GM23338 (cell line): ENCODE measurements at regions not wholly inside any gene's neighbourhood (a gene's known extent, or its start where the extent isn't known, plus 50 kb on each side); places are given as distances from the start of the nearest gene placed in this dataset.
A peak's percentile ranks its signal among the peaks of the same experiment; 100 is the strongest.

ENCODE experiments used
- ATAC-seq: fragments of 200-7000 bp; cut with Tn5 transposase; 3 replicates; pipeline ENCODE4 v1.9.1; 2020
- DNase-seq: peaks from one replicate; pipeline ENCODE4 v3.0.0-alpha.2; 2015; ENCODE audit warnings: low spot score
- H2AFZ ChIP-seq: fragments of 200-600 bp; sonication (generic); 2 replicates; pipeline ENCODE4 v1.8.0; 2016; ENCODE audit warnings: antibody characterized with exemption, mild to moderate bottlenecking, moderate library complexity
- H3F3A ChIP-seq: fragments of 200-600 bp; sonication (generic); replicated peaks from 2 replicates; pipeline ENCODE4 v1.8.0; 2017; ENCODE audit warnings: antibody characterized with exemption, mixed run types, low read depth
- H3K27ac ChIP-seq: fragments of 200-600 bp; sonication (generic); 2 replicates; pipeline ENCODE4 v1.6.1; 2016; ENCODE audit warnings: low read depth
- H3K27me3 ChIP-seq: fragments of 200-600 bp; sonication (generic); 2 replicates; pipeline ENCODE4 v1.8.0; 2016; ENCODE audit warnings: mild to moderate bottlenecking, mixed run types, moderate library complexity; ENCODE audit not compliant: insufficient read depth
- H3K36me3 ChIP-seq: fragments of 200-600 bp; sonication (generic); 2 replicates; pipeline ENCODE4 v1.8.0; 2016; ENCODE audit warnings: mild to moderate bottlenecking; ENCODE audit not compliant: insufficient read depth
- H3K4me1 ChIP-seq: fragments of 200-600 bp; sonication (generic); 2 replicates; pipeline ENCODE4 v1.8.0; 2016; ENCODE audit warnings: mild to moderate bottlenecking, moderate library complexity; ENCODE audit not compliant: insufficient read depth
- H3K4me2 ChIP-seq: fragments of 200-600 bp; sonication (generic); 2 replicates; pipeline ENCODE4 v1.7.1; 2017; ENCODE audit warnings: mixed run types
- H3K4me3 ChIP-seq: fragments of 200-600 bp; sonication (generic); 2 replicates; pipeline ENCODE4 v1.6.1; 2016; ENCODE audit warnings: mixed run types
- H3K79me2 ChIP-seq: fragments of 200-600 bp; sonication (generic); replicated peaks from 2 replicates; pipeline ENCODE4 v1.8.0; 2017; ENCODE audit warnings: mild to moderate bottlenecking; ENCODE audit not compliant: insufficient read depth
- H3K9me2 ChIP-seq: fragments of 200-600 bp; sonication (generic); 2 replicates; pipeline ENCODE4 v1.8.0; 2017; ENCODE audit not compliant: insufficient read depth
- H4K20me1 ChIP-seq: fragments of 200-600 bp; sonication (generic); replicated peaks from 2 replicates; pipeline ENCODE4 v1.8.0; 2017; ENCODE audit warnings: mild to moderate bottlenecking; ENCODE audit not compliant: insufficient read depth
- H3K27ac Mint-ChIP-seq: 2 replicates; pipeline ENCODE4 v1.8.0; 2020; ENCODE audit warnings: inconsistent platforms, mild to moderate bottlenecking, moderate library complexity, mixed read lengths
- H3K27me3 Mint-ChIP-seq: 3 replicates; pipeline ENCODE4 v1.8.0; 2022; ENCODE audit warnings: low read depth, mild to moderate bottlenecking, moderate library complexity, mixed read lengths, inconsistent platforms; ENCODE audit not compliant: insufficient read depth, poor library complexity
- H3K36me3 Mint-ChIP-seq: 3 replicates; pipeline ENCODE4 v1.8.0; 2021; ENCODE audit warnings: low read depth, mild to moderate bottlenecking, inconsistent platforms, moderate library complexity, mixed read lengths
- H3K4me1 Mint-ChIP-seq: 3 replicates; pipeline ENCODE4 v1.8.0; 2020; ENCODE audit warnings: mild to moderate bottlenecking, inconsistent platforms, mixed read lengths
- H3K4me3 Mint-ChIP-seq: 3 replicates; pipeline ENCODE4 v1.8.0; 2021; ENCODE audit warnings: moderate library complexity, mild to moderate bottlenecking, inconsistent platforms, mixed read lengths
- H3K9me3 Mint-ChIP-seq: 3 replicates; pipeline ENCODE4 v1.8.0; 2020; ENCODE audit warnings: moderate library complexity, mild to moderate bottlenecking, inconsistent platforms, mixed read lengths
- CTCF ChIP-seq, 2 experiments: fragments of 200-600 bp in 1 of 2; sonication (generic) in 1 of 2; conservative IDR thresholded peaks; 2 replicates each; pipeline versions ENCODE4 v1.5.1 to v1.6.1; 2016 to 2017; ENCODE audit warnings: antibody characterized with exemption in 2 of 2, low read depth in 2 of 2, mild to moderate bottlenecking in 2 of 2, moderate library complexity in 1 of 2
- ETS1 ChIP-seq: IDR thresholded peaks from 2 replicates; pipeline ENCODE4 v1.6.1; 2016; ENCODE audit warnings: antibody characterized with exemption
- JUNB ChIP-seq: IDR thresholded peaks from one replicate; pipeline ENCODE4 v1.6.1; 2016; ENCODE audit warnings: antibody characterized with exemption; ENCODE audit not compliant: unreplicated experiment
- POLR2AphosphoS5 ChIP-seq: IDR thresholded peaks from 2 replicates; pipeline ENCODE4 v1.6.1; 2016; ENCODE audit warnings: antibody characterized with exemption, low read depth
- REST ChIP-seq: IDR thresholded peaks from one replicate; pipeline ENCODE4 v1.6.1; 2018; ENCODE audit warnings: antibody characterized with exemption; ENCODE audit not compliant: unreplicated experiment
- STAT1 ChIP-seq: IDR thresholded peaks from one replicate; pipeline ENCODE4 v1.6.1; 2016; ENCODE audit warnings: antibody characterized with exemption; ENCODE audit not compliant: unreplicated experiment
- ZNF114 ChIP-seq: fragments of 250-450 bp; sonication (Bioruptor Pico); IDR thresholded peaks from 2 replicates; pipeline ENCODE4 v1.5.0; 2020; ENCODE audit warnings: mild to moderate bottlenecking, moderate library complexity
- ZNF331 ChIP-seq: fragments of 250-450 bp; sonication (Bioruptor Pico); IDR thresholded peaks from 2 replicates; pipeline ENCODE4 v1.5.0; 2020; ENCODE audit warnings: low read depth, mild to moderate bottlenecking, moderate library complexity

- H4K20me1 ChIP-seq: no peaks in the 10 kb centered on the region
- Mint-ChIP-seq H3K9me3 (no peaks in the 10 kb centered on the region), H3K36me3 (peaks cover under 1% of the 10 kb centered on the region; the same call in 1 of the 3 replicates), H3K27ac (no peak overlapping the region), H3K4me1 (peaks cover 3% of the 10 kb centered on the region; the same call in 2 of the 3 replicates), H3K27me3 (no peaks in the 10 kb centered on the region), H3K4me3 (no peak overlapping the region)
- H3K4me3 ChIP-seq: no peak overlapping the region
- H3K27me3 ChIP-seq: no peaks in the 10 kb centered on the region
- H3K4me1 ChIP-seq: no peaks in the 10 kb centered on the region
- H2AFZ ChIP-seq: no peak overlapping the region
- no peaks in the 10 kb centered on the region for H3K9me2 ChIP-seq
- no peaks in the 10 kb centered on the region for H3K79me2 ChIP-seq
- no peaks in the 10 kb centered on the region for H3K36me3 ChIP-seq
- TF ChIP-seq POLR2AphosphoS5: no peak
- no peak for TF ChIP-seq ZNF114
- no peak for TF ChIP-seq JUNB
- ATAC-seq (no peak), DNase-seq (no peak)
- H3F3A ChIP-seq: no peaks in the 10 kb centered on the region
- H3K27ac ChIP-seq: no peak overlapping the region
- H3K4me2 ChIP-seq: no peak overlapping the region
Observed at GRCh38 chr5:56589481-56589860, 225.9 kb upstream of the MAP3K1 start.

- no peaks in the 10 kb centered on the region for H3F3A ChIP-seq
- no peaks in the 10 kb centered on the region for H3K27me3 ChIP-seq
- no peak overlapping the region for H3K27ac Mint-ChIP-seq
- H3K27ac ChIP-seq: no peak overlapping the region
- no peaks in the 10 kb centered on the region for H4K20me1 ChIP-seq
- H3K36me3 Mint-ChIP-seq: peaks cover 5% of the 10 kb centered on the region; the same call in 1 of the 3 replicates
- H3K4me3 ChIP-seq: no peak overlapping the region
- ATAC-seq (peak; percentile 26; the same call in 2 of the 3 replicates), DNase-seq (peak; percentile 57)
- H3K4me1 Mint-ChIP-seq: peaks cover 3% of the 10 kb centered on the region; the same call in 2 of the 3 replicates
- H3K27me3 Mint-ChIP-seq: no peaks in the 10 kb centered on the region
- no peaks in the 10 kb centered on the region for H3K36me3 ChIP-seq
- no peak overlapping the region for H3K4me2 ChIP-seq
- no peaks in the 10 kb centered on the region for H3K4me1 ChIP-seq
- no peak overlapping the region for H3K4me3 Mint-ChIP-seq
- no peak overlapping the region for H2AFZ ChIP-seq
- no peaks in the 10 kb centered on the region; the same call in 2 of the 3 replicates for H3K9me3 Mint-ChIP-seq
- no peaks in the 10 kb centered on the region for H3K79me2 ChIP-seq
- no peaks in the 10 kb centered on the region for H3K9me2 ChIP-seq
- TF ChIP-seq STAT1: no peak
- TF ChIP-seq REST: no peak
- TF ChIP-seq ETS1: no peak
- TF ChIP-seq JUNB: no peak
- no peak for TF ChIP-seq CTCF (conservative IDR thresholded peaks at IDR 0.05; ENCODE audit: low read depth in 2 of 2)
- TF ChIP-seq ZNF331 (CRISPR knock-in tag): no peak
Observed at GRCh38 chr5:56588636-56589480, 226.5 kb upstream of the MAP3K1 start.
